ENCODE measurements at regions not wholly inside any gene's neighbourhood (a gene's known extent, or its start where the extent isn't known, plus 50 kb on each side); places are given as distances from the start of the nearest gene placed in this dataset.

DNA sequence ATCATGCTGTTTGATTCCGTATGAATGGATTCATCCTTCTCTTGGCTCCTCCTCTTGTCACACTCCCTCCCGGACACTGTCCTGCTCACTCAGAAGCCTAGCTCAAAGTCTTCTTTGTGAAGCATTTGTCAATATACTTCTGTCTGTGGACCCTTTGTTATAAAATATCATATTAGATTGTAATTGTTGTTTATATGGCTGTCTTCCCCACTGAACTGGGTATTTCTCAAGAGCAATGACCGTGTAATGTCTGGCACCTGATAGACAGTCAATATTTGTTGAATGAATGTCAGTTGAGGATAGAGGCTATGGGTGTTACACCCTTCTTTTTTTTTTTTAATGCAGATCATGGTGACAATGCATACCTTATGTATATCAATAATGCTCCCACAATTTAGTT is 335.3 kb downstream of the SOX4 start:
- Histone ChIP-seq H3K4me1 (ENCODE audit: control insufficient read depth in 4 of 4, insufficient read depth in 4 of 4, low read length in 3 of 4) (peaks cover 0 to 6% (median 0%) of the 10 kb centered on the region in 4 donors), H3K9me3 (ENCODE audit: control insufficient read depth in 4 of 4, low read length in 3 of 4) (peaks cover 0 to 2% (median 0%) of the 10 kb centered on the region in 4 donors), H3K36me3 (ENCODE audit: control insufficient read depth in 4 of 4, insufficient read depth in 3 of 4, low read depth in 1 of 4, low read length in 3 of 4) (no peaks in the 10 kb centered on the region), H3K9ac (ENCODE audit: low read depth in 1 of 2, low read length in 2 of 2) (no peak overlapping the region), H3K4me3 (ENCODE audit: low read depth in 1 of 3, low read length in 3 of 3) (no peak overlapping the region), H3K27me3 (ENCODE audit: control insufficient read depth in 4 of 4, insufficient read depth in 4 of 4, low read length in 3 of 4) (no peaks in the 10 kb centered on the region), H3K27ac (ENCODE audit: low read depth in 1 of 2, low read length in 2 of 2) (no peak overlapping the region)
- DNase-seq (ENCODE audit: low spot score) = no peak
- TF ChIP-seq RXRA (IDR thresholded peaks at IDR 0.05) (peak in 1 of 2 donors; percentile 61), FOXA1 (IDR thresholded peaks at IDR 0.05) (no peak)
- WGBS = 28% methylated on average over 3 of the region's 3 CpGs

DNA sequence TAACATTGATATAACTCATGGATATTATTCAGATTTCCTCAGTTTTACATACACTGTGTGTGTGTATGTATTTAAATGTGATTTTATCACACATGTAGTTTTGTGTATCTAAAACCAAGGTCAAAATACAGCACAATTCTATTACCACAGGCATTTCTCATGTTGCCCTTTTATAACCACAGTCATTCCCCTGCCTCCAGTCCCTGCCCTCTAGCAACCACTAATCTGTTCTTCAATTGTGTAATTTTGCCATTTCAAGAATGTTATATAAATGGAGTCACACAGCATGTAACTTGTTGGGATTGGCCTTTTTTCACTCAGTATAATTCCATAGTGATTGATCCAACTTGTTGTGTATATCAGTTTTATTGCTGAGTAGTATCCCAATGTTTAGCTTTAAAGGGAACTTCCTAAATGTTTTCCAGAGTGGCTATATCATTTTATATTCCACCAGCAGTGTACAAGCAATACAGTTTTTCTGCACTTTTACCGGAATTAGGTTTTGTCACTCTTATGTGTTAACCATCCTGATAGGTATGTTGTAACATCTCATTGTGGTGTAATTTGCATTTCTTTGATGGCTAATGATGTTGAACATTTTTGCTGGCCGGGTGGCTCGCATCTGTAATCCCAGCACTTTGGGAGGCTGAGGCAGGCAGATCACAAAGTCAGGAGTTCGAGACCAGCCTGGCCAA is 338.2 kb downstream of the SOX4 start:
- no peak overlapping the region for H3K4me3 ChIP-seq (ENCODE audit: low read depth in 1 of 3, low read length in 3 of 3)
- H3K36me3 ChIP-seq (ENCODE audit: control insufficient read depth in 4 of 4, insufficient read depth in 3 of 4, low read depth in 1 of 4, low read length in 3 of 4) = no peaks in the 10 kb centered on the region
- H3K27ac ChIP-seq (ENCODE audit: low read depth in 1 of 2, low read length in 2 of 2) = no peak overlapping the region
- H3K9me3 ChIP-seq (ENCODE audit: control insufficient read depth in 4 of 4, low read length in 3 of 4) = peaks cover 0 to 2% (median 0%) of the 10 kb centered on the region in 4 donors
- H3K9ac ChIP-seq (ENCODE audit: low read depth in 1 of 2, low read length in 2 of 2) = no peak overlapping the region
- H3K27me3 ChIP-seq (ENCODE audit: control insufficient read depth in 4 of 4, insufficient read depth in 4 of 4, low read length in 3 of 4) = no peaks in the 10 kb centered on the region
- peaks cover 0 to 6% (median 0%) of the 10 kb centered on the region in 4 donors for H3K4me1 ChIP-seq (ENCODE audit: control insufficient read depth in 4 of 4, insufficient read depth in 4 of 4, low read length in 3 of 4)
- WGBS = 85% methylated on average over 4 of the region's 4 CpGs
- no peak for DNase-seq (ENCODE audit: low spot score)
- TF ChIP-seq, protein P1, sequence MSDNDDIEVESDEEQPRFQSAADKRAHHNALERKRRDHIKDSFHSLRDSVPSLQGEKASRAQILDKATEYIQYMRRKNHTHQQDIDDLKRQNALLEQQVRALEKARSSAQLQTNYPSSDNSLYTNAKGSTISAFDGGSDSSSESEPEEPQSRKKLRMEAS (IDR thresholded peaks at IDR 0.05) = no peak
- TF ChIP-seq RAD21 (IDR thresholded peaks at IDR 0.05) = no peak
- TF ChIP-seq, protein P2, sequence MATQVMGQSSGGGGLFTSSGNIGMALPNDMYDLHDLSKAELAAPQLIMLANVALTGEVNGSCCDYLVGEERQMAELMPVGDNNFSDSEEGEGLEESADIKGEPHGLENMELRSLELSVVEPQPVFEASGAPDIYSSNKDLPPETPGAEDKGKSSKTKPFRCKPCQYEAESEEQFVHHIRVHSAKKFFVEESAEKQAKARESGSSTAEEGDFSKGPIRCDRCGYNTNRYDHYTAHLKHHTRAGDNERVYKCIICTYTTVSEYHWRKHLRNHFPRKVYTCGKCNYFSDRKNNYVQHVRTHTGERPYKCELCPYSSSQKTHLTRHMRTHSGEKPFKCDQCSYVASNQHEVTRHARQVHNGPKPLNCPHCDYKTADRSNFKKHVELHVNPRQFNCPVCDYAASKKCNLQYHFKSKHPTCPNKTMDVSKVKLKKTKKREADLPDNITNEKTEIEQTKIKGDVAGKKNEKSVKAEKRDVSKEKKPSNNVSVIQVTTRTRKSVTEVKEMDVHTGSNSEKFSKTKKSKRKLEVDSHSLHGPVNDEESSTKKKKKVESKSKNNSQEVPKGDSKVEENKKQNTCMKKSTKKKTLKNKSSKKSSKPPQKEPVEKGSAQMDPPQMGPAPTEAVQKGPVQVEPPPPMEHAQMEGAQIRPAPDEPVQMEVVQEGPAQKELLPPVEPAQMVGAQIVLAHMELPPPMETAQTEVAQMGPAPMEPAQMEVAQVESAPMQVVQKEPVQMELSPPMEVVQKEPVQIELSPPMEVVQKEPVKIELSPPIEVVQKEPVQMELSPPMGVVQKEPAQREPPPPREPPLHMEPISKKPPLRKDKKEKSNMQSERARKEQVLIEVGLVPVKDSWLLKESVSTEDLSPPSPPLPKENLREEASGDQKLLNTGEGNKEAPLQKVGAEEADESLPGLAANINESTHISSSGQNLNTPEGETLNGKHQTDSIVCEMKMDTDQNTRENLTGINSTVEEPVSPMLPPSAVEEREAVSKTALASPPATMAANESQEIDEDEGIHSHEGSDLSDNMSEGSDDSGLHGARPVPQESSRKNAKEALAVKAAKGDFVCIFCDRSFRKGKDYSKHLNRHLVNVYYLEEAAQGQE (IDR thresholded peaks at IDR 0.05) = no peak
- no peak for TF ChIP-seq HNF4A (conservative IDR thresholded peaks at IDR 0.05)
- no peak for TF ChIP-seq FOXA2 (IDR thresholded peaks at IDR 0.05)
- TF ChIP-seq JUND (IDR thresholded peaks at IDR 0.05) = no peak
- TF ChIP-seq RXRA (IDR thresholded peaks at IDR 0.05) = no peak
- no peak for TF ChIP-seq SP1 (IDR thresholded peaks at IDR 0.05)
- no peak for TF ChIP-seq FOXA1 (IDR thresholded peaks at IDR 0.05)
- TF ChIP-seq, protein P3, sequence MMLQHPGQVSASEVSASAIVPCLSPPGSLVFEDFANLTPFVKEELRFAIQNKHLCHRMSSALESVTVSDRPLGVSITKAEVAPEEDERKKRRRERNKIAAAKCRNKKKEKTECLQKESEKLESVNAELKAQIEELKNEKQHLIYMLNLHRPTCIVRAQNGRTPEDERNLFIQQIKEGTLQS (IDR thresholded peaks at IDR 0.05) = no peak
- TF ChIP-seq, protein P4, sequence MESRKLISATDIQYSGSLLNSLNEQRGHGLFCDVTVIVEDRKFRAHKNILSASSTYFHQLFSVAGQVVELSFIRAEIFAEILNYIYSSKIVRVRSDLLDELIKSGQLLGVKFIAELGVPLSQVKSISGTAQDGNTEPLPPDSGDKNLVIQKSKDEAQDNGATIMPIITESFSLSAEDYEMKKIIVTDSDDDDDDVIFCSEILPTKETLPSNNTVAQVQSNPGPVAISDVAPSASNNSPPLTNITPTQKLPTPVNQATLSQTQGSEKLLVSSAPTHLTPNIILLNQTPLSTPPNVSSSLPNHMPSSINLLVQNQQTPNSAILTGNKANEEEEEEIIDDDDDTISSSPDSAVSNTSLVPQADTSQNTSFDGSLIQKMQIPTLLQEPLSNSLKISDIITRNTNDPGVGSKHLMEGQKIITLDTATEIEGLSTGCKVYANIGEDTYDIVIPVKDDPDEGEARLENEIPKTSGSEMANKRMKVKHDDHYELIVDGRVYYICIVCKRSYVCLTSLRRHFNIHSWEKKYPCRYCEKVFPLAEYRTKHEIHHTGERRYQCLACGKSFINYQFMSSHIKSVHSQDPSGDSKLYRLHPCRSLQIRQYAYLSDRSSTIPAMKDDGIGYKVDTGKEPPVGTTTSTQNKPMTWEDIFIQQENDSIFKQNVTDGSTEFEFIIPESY (IDR thresholded peaks at IDR 0.05) = no peak
- TF ChIP-seq NR2F2 (IDR thresholded peaks at IDR 0.05) = no peak
- TF ChIP-seq, protein P5, sequence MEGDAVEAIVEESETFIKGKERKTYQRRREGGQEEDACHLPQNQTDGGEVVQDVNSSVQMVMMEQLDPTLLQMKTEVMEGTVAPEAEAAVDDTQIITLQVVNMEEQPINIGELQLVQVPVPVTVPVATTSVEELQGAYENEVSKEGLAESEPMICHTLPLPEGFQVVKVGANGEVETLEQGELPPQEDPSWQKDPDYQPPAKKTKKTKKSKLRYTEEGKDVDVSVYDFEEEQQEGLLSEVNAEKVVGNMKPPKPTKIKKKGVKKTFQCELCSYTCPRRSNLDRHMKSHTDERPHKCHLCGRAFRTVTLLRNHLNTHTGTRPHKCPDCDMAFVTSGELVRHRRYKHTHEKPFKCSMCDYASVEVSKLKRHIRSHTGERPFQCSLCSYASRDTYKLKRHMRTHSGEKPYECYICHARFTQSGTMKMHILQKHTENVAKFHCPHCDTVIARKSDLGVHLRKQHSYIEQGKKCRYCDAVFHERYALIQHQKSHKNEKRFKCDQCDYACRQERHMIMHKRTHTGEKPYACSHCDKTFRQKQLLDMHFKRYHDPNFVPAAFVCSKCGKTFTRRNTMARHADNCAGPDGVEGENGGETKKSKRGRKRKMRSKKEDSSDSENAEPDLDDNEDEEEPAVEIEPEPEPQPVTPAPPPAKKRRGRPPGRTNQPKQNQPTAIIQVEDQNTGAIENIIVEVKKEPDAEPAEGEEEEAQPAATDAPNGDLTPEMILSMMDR (IDR thresholded peaks at IDR 0.05; ENCODE audit: low read depth, low read length, missing input control) = no peak
- TF ChIP-seq YY1 (IDR thresholded peaks at IDR 0.05) = no peak
- TF ChIP-seq HNF4G (IDR thresholded peaks at IDR 0.05) = no peak
- no peak for TF ChIP-seq GABPA (IDR thresholded peaks at IDR 0.05 in 1 of 2, conservative IDR thresholded peaks at IDR 0.05 in 1 of 2)
